ENCODE measurements at regions not wholly inside any gene's neighbourhood (a gene's known extent, or its start where the extent isn't known, plus 50 kb on each side); places are given as distances from the start of the nearest gene placed in this dataset.
"Not testable (repeated sequence)": the region's sequence is repeated elsewhere in the genome, so short reads cannot be mapped to it uniquely, and the experiment has no call there.

DNA sequence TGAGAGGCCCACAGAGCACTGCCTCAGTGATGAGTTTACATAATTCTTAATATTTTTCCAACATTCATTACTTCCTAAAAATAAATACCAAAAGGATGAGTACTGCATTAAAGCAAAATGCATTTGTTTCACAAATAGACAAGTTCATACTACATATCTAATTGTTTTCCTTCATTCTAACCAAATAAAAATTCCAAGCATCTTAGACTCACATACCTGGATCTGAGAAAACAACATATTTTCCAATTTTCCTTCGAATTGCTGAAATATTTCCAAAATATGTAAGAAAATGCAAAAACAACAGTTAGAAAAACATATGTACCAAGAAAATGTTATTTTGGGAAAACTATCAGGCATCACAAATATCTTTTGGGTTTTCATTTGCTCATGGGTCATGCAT is 127.9 kb upstream of the CEP126 start:
- H3K9me2 ChIP-seq (replicated peaks; ENCODE audit: insufficient read depth, low read length), result no peaks in the 10 kb centered on the region
- no peaks in the 10 kb centered on the region for H3K36me3 ChIP-seq (replicated peaks; ENCODE audit: insufficient read depth, low read length)
- no peak overlapping the region for H3K4me3 ChIP-seq (ENCODE audit: low read length)
- H3K9me3 ChIP-seq (replicated peaks; ENCODE audit: insufficient read depth, low read length), result no peaks in the 10 kb centered on the region
- H3K27ac ChIP-seq (ENCODE audit: low read length), result no peak overlapping the region
- no peak for TF ChIP-seq EZH2phosphoT487 (IDR thresholded peaks at IDR 0.05; ENCODE audit: low read length)
- H3K79me2 ChIP-seq (ENCODE audit: low read length), result no peaks in the 10 kb centered on the region
- no peak overlapping the region for H3K9ac ChIP-seq (ENCODE audit: low read length)
- no peak overlapping the region for H3K4me2 ChIP-seq (ENCODE audit: low read depth, low read length)
- H2AFZ ChIP-seq (ENCODE audit: low read length), result no peak overlapping the region
- DNase-seq, result no peak
- no peaks in the 10 kb centered on the region for H3F3A ChIP-seq (ENCODE audit: insufficient read depth, low read length)
- H4K20me1 ChIP-seq (ENCODE audit: insufficient read depth, low read length), result no peaks in the 10 kb centered on the region
- no peaks in the 10 kb centered on the region for H3K4me1 ChIP-seq (ENCODE audit: low read length)
- H3K27me3 ChIP-seq (replicated peaks; ENCODE audit: insufficient read depth, low read length), result no peaks in the 10 kb centered on the region

DNA sequence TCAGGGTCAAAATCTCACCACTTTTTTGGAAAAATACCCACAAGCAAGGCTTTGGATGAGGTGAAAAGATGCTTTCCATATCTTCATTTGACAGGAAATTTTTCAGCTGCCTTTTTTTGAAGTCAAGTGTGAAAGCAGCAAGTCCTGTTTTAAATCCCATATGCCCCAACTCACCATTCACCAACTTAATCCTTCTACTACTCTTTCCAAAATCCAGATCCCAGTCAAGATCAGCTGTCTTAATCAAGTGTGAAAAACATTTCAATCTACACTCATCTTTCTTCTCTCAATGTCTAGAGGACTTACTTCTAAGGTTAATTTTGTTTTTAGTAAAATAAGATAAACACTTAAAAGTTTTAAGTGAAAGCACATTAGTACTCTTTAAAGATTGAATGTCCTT is 128.4 kb upstream of the CEP126 start:
- H3K9me3 ChIP-seq (replicated peaks; ENCODE audit: insufficient read depth, low read length), result no peaks in the 10 kb centered on the region
- H3K36me3 ChIP-seq (replicated peaks; ENCODE audit: insufficient read depth, low read length), result no peaks in the 10 kb centered on the region
- no peaks in the 10 kb centered on the region for H3K4me1 ChIP-seq (ENCODE audit: low read length)
- no peaks in the 10 kb centered on the region for H3K27me3 ChIP-seq (replicated peaks; ENCODE audit: insufficient read depth, low read length)
- no peaks in the 10 kb centered on the region for H4K20me1 ChIP-seq (ENCODE audit: insufficient read depth, low read length)
- no peaks in the 10 kb centered on the region for H3K9me2 ChIP-seq (replicated peaks; ENCODE audit: insufficient read depth, low read length)
- TF ChIP-seq, protein P1, sequence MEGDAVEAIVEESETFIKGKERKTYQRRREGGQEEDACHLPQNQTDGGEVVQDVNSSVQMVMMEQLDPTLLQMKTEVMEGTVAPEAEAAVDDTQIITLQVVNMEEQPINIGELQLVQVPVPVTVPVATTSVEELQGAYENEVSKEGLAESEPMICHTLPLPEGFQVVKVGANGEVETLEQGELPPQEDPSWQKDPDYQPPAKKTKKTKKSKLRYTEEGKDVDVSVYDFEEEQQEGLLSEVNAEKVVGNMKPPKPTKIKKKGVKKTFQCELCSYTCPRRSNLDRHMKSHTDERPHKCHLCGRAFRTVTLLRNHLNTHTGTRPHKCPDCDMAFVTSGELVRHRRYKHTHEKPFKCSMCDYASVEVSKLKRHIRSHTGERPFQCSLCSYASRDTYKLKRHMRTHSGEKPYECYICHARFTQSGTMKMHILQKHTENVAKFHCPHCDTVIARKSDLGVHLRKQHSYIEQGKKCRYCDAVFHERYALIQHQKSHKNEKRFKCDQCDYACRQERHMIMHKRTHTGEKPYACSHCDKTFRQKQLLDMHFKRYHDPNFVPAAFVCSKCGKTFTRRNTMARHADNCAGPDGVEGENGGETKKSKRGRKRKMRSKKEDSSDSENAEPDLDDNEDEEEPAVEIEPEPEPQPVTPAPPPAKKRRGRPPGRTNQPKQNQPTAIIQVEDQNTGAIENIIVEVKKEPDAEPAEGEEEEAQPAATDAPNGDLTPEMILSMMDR (IDR thresholded peaks at IDR 0.05; ENCODE audit: low read length), result no peak
- TF ChIP-seq EZH2phosphoT487 (IDR thresholded peaks at IDR 0.05; ENCODE audit: low read length), result no peak
- no peak for TF ChIP-seq EZH2 (optimal IDR thresholded peaks at IDR 0.05; ENCODE audit: low read depth, low read length)
- no peak for DNase-seq
- no peak overlapping the region for H3K4me2 ChIP-seq (ENCODE audit: low read depth, low read length)
- no peaks in the 10 kb centered on the region for H3F3A ChIP-seq (ENCODE audit: insufficient read depth, low read length)
- H3K9ac ChIP-seq (ENCODE audit: low read length), result no peak overlapping the region
- no peak overlapping the region for H3K4me3 ChIP-seq (ENCODE audit: low read length)
- H3K27ac ChIP-seq (ENCODE audit: low read length), result no peak overlapping the region
- H2AFZ ChIP-seq (ENCODE audit: low read length), result no peak overlapping the region
- H3K79me2 ChIP-seq (ENCODE audit: low read length), result no peaks in the 10 kb centered on the region

DNA sequence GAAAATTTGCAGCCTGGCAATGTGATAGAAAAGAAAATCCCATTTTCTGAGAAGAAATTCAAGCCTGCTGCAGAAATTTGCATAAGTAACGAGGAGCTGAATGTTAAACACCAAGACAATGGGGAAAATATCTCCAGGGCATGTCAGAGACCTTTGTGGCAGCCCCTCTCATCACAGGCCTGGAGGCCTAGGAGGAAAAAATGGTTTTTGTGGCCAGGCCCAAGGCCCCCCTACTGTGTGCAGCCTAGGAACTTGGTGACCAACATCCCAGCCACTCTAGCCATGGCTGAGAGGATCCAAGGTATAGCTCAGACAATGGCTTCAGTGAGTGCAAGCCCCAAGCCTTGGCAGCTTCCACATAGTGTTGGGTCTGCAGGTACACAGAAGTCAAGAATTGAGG is 135.6 kb upstream of the CEP126 start:
- H2AFZ ChIP-seq (ENCODE audit: low read length); H3K9ac ChIP-seq (ENCODE audit: low read length); H3K4me2 ChIP-seq (ENCODE audit: low read depth, low read length); H3K27ac ChIP-seq (ENCODE audit: low read length); H3K9me2 ChIP-seq (replicated peaks; ENCODE audit: insufficient read depth, low read length); DNase-seq; H3F3A ChIP-seq (ENCODE audit: insufficient read depth, low read length); H3K4me3 ChIP-seq (ENCODE audit: low read length); H3K36me3 ChIP-seq (replicated peaks; ENCODE audit: insufficient read depth, low read length); H3K4me1 ChIP-seq (ENCODE audit: low read length); H4K20me1 ChIP-seq (ENCODE audit: insufficient read depth, low read length); H3K79me2 ChIP-seq (ENCODE audit: low read length); H3K9me3 ChIP-seq (replicated peaks; ENCODE audit: insufficient read depth, low read length); H3K27me3 ChIP-seq (replicated peaks; ENCODE audit: insufficient read depth, low read length): not testable (repeated sequence)

DNA sequence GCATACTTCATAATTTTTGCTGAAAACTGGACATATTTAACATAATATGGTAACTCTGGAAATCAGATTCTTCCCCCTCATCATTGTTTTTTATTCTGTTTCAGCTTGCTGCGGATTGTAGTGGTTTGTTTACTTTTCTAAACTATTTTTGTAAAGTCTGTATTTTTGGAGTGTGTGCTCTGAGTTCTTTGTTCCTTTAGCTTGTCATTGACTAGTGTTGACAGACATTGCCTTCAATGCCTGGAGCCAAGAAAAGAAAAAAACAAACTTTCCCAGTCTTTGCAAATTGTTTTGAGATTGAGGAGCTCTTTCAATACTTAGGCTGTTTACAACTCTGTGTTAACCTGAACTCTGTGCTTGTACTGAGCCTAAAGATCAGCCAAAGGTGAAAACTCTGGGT is 137.3 kb upstream of the CEP126 start:
- TF ChIP-seq EZH2 (optimal IDR thresholded peaks at IDR 0.05; ENCODE audit: low read depth, low read length), result no peak
- TF ChIP-seq, protein P1 (IDR thresholded peaks at IDR 0.05; ENCODE audit: low read length), result no peak
- no peak for TF ChIP-seq EZH2phosphoT487 (IDR thresholded peaks at IDR 0.05; ENCODE audit: low read length)
- H3K4me2 ChIP-seq (ENCODE audit: low read depth, low read length), result no peak overlapping the region
- no peak overlapping the region for H2AFZ ChIP-seq (ENCODE audit: low read length)
- no peaks in the 10 kb centered on the region for H3K36me3 ChIP-seq (replicated peaks; ENCODE audit: insufficient read depth, low read length)
- no peaks in the 10 kb centered on the region for H3K79me2 ChIP-seq (ENCODE audit: low read length)
- H3K4me1 ChIP-seq (ENCODE audit: low read length), result no peaks in the 10 kb centered on the region
- DNase-seq, result no peak
- H3K9me3 ChIP-seq (replicated peaks; ENCODE audit: insufficient read depth, low read length), result no peaks in the 10 kb centered on the region
- no peaks in the 10 kb centered on the region for H3F3A ChIP-seq (ENCODE audit: insufficient read depth, low read length)
- no peaks in the 10 kb centered on the region for H3K27me3 ChIP-seq (replicated peaks; ENCODE audit: insufficient read depth, low read length)
- H4K20me1 ChIP-seq (ENCODE audit: insufficient read depth, low read length), result no peaks in the 10 kb centered on the region
- H3K9ac ChIP-seq (ENCODE audit: low read length), result no peak overlapping the region
- no peak overlapping the region for H3K27ac ChIP-seq (ENCODE audit: low read length)
- H3K9me2 ChIP-seq (replicated peaks; ENCODE audit: insufficient read depth, low read length), result no peaks in the 10 kb centered on the region
- no peak overlapping the region for H3K4me3 ChIP-seq (ENCODE audit: low read length)
